ENCODE measurements at regions not wholly inside any gene's neighbourhood (a gene's known extent, or its start where the extent isn't known, plus 50 kb on each side); places are given as distances from the start of the nearest gene placed in this dataset.

DNA sequence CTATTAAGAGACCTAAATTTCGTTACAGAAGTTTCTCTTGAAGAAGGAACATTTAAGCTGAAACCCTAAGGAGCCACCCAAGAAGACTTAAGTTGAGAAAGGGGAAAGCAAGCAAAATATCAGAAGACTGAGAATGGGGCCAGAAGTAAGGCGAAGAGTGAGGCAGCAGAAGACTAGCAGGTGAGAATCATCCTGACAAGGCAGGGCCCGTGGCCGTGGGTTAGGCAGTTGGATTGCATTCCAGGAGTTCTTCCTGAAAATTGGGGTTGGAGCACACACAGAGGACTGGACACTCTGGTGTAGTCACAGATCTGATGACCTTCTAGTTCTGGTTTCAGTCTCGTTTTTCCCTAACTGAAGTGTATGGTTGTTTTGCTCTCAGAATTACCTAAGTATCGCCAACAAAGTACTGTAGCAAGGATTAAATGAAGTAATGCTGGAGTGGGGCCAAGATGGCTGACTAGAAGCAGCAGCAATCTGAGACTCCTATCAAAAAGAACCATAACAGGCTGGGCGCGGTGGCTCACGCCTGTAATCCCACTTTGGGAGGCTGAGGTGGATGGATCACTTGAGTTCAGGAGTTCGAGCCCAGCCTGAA is 94.4 kb upstream of the GUCY1A1 start:
- Histone ChIP-seq H3K23ac (ENCODE audit: insufficient read length) (no peak overlapping the region), H4K8ac (ENCODE audit: extremely low read depth, insufficient read depth, low read length) (no peak overlapping the region; the same call in 1 of the 2 replicates), H2BK15ac (ENCODE audit: low read length) (no peak overlapping the region), H3K4me2 (ENCODE audit: insufficient read depth in 1 of 2, low read depth in 2 of 2, low read length in 2 of 2) (no peak overlapping the region), H3K79me2 (ENCODE audit: control insufficient read depth in 1 of 2, insufficient read depth in 2 of 2, low read length in 2 of 2) (no peaks in the 10 kb centered on the region), H2BK12ac (ENCODE audit: low read depth, low read length) (no peak overlapping the region), H3K9ac (replicated peaks in 1 of 4; ENCODE audit: extremely low read depth in 1 of 4, low read depth in 3 of 4, low read length in 3 of 4) (no peak overlapping the region), H3K4me1 (replicated peaks in 1 of 4; ENCODE audit: control insufficient read depth in 3 of 4, insufficient read depth in 4 of 4, low read length in 3 of 4) (no peaks in the 10 kb centered on the region), H3K9me3 (ENCODE audit: insufficient read depth in 2 of 2, low read depth in 1 of 2, low read length in 1 of 2) (no peaks in the 10 kb centered on the region), H2BK120ac (replicated peaks; ENCODE audit: low read depth, low read length) (no peak overlapping the region), H4K20me1 (replicated peaks in 1 of 2; ENCODE audit: control insufficient read depth in 1 of 2, insufficient read depth in 2 of 2, low read length in 2 of 2) (no peaks in the 10 kb centered on the region), H3K23me2 (ENCODE audit: low read depth, low read length) (no peaks in the 10 kb centered on the region), H2AK5ac (ENCODE audit: low read depth, low read length) (no peak overlapping the region), H3K4ac (replicated peaks; ENCODE audit: insufficient read length, low read depth, low read length) (no peak overlapping the region), H3K36me3 (ENCODE audit: control insufficient read depth in 2 of 4, insufficient read depth in 4 of 4, low read length in 3 of 4) (no peaks in the 10 kb centered on the region; a peak in 1 of 8 replicates), H3K18ac (ENCODE audit: extremely low read depth, low read length) (no peak overlapping the region), H3K27ac (ENCODE audit: low read depth, low read length) (no peak overlapping the region), H4K91ac (replicated peaks; ENCODE audit: insufficient read length, low read length) (no peak overlapping the region), H3K27me3 (replicated peaks in 1 of 4; ENCODE audit: control insufficient read depth in 3 of 4, extremely low read depth in 1 of 4, insufficient read depth in 3 of 4, low read length in 3 of 4) (no peaks in the 10 kb centered on the region), H3K14ac (ENCODE audit: insufficient read length) (no peak overlapping the region), H3K4me3 (ENCODE audit: extremely low read depth in 1 of 4, insufficient read depth in 2 of 4, low read depth in 3 of 4, low read length in 4 of 4) (no peak overlapping the region), H2BK20ac (ENCODE audit: low read length) (no peak overlapping the region), H2AFZ (ENCODE audit: low read length) (no peak overlapping the region), H3K79me1 (ENCODE audit: low read depth, low read length) (no peaks in the 10 kb centered on the region), H2BK5ac (ENCODE audit: low read depth, low read length) (no peak overlapping the region), H4K5ac (ENCODE audit: insufficient read length, low read depth, low read length) (no peak overlapping the region), H3K56ac (replicated peaks; ENCODE audit: insufficient read length, low read depth, low read length) (no peak overlapping the region)
- FAIRE-seq = no peak
- WGBS, 2 experiments (ENCODE audit: extremely low coverage in 1 of 2, insufficient coverage in 1 of 2, insufficient read length in 1 of 2, insufficient replicate concordance in 2 of 2, low coverage in 1 of 2, low lambda C conversion rate in 2 of 2, missing lambda C conversion rate in 1 of 2) = 92% methylated on average over 9 of the region's 10 CpGs; no CpG with 5 or more reads in 1 of the 2 experiments
- ChIA-PET POLR2A (ENCODE audit: partially characterized antibody) (no interaction called here), CTCF (ENCODE audit: partially characterized antibody) (no interaction called here)
- DNase-seq (ENCODE audit: low read depth in 1 of 2, low spot score in 2 of 2) = no peak
- TF ChIP-seq NRF1 (IDR thresholded peaks at IDR 0.05; ENCODE audit: low read depth, low read length) (no peak), KDM1A (IDR thresholded peaks at IDR 0.05; ENCODE audit: borderline replicate concordance, low read length) (no peak), TAF1 (IDR thresholded peaks at IDR 0.05; ENCODE audit: low read depth, low read length) (no peak), KDM5A (IDR thresholded peaks at IDR 0.05; ENCODE audit: low read length) (no peak), RAD21 (IDR thresholded peaks at IDR 0.05 in 1 of 2, conservative IDR thresholded peaks at IDR 0.05 in 1 of 2; ENCODE audit: low read depth in 2 of 2, low read length in 2 of 2) (no peak), GTF2F1 (IDR thresholded peaks at IDR 0.05; ENCODE audit: borderline replicate concordance, low read depth, low read length) (no peak), EGR1 (IDR thresholded peaks at IDR 0.05; ENCODE audit: borderline replicate concordance, low read depth, low read length) (no peak), ZNF274 (IDR thresholded peaks at IDR 0.05; ENCODE audit: borderline replicate concordance, extremely low read depth, low read length) (no peak), RFX5 (IDR thresholded peaks at IDR 0.05; ENCODE audit: borderline replicate concordance, low read depth, low read length) (no peak), TEAD4 (IDR thresholded peaks at IDR 0.05; ENCODE audit: low read depth, low read length) (no peak), SRF (IDR thresholded peaks at IDR 0.05; ENCODE audit: low read depth, low read length) (no peak), TAF7 (optimal IDR thresholded peaks at IDR 0.05; ENCODE audit: borderline replicate concordance, low read depth, low read length) (no peak), CTBP2 (IDR thresholded peaks at IDR 0.05; ENCODE audit: borderline replicate concordance, insufficient read depth, insufficient read length, low read length) (no peak)
- TF ChIP-seq, protein P1, sequence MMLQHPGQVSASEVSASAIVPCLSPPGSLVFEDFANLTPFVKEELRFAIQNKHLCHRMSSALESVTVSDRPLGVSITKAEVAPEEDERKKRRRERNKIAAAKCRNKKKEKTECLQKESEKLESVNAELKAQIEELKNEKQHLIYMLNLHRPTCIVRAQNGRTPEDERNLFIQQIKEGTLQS (IDR thresholded peaks at IDR 0.05; ENCODE audit: insufficient read depth, low read depth, low read length) = no peak

Data from H1 (cell line).